ENCODE measurements at regions not wholly inside any gene's neighbourhood (a gene's known extent, or its start where the extent isn't known, plus 50 kb on each side); places are given as distances from the start of the nearest gene placed in this dataset.
"Not testable (repeated sequence)": the region's sequence is repeated elsewhere in the genome, so short reads cannot be mapped to it uniquely, and the experiment has no call there.

DNA sequence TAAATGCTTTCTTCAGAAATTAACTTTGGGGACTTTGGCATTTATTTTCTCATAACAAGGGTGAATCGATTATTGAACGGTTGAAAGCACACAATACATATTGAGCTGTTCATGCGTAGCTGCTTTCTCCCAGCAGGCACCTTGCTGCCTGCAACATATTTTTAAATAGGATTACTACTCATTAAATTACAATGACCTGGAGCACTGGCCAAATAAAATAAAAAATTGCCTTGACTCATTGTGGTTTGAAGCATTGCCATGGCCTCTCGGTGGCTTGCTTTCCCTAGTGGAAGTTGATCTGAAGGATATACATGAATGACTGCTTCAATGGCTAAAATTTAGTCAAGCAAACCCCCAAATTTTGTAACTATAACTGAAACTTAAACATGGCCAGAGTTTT, 181.6 kb upstream of the NUDT12 start:
- DNase-seq: no peak

- DNase-seq: no peak
Observed at GRCh38 chr5:103743421-103743820, 180.8 kb upstream of the NUDT12 start.

DNA sequence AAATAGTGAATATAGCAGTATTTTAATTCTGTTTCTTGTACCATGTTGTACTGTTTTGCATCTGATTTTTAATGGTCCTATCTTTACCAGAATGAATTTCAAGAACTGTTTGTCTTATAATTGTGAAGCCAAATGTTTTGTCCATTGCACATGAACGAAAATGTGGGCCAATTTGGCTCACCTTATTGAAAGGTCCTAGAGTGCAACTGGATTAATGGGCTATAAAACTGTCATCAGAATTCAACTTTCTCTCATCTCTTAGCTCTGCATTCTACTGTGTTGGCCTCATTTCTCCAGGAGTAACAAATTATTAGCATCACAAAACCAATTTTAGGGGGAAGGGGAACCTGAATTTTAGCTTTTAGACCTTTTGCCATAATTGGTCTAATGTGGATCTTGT, 179.4 kb upstream of the NUDT12 start:
- no peak for DNase-seq

DNA sequence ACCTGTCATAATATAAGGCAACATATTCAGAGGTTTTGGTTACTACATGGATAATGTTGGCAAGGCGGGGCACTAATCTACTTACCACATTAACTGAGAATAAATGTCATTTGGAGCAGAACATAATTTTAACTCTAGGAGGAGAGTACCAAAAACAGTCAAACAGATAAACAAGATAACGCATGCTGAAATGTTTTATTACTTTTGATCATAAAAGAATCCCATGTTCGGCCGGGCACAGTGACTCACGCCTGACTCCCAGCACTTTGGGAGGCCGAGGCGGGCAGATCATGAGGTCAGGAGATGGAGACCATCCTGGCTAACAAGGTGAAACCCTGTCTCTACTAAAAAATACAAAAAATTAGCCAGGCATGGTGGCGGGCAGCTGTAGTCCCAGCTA, 173.8 kb upstream of the NUDT12 start:
- DNase-seq: not testable (repeated sequence)

GRCh38 chr5:103724271-103724670, 161.7 kb upstream of the NUDT12 start:
- DNase-seq: no peak

DNA sequence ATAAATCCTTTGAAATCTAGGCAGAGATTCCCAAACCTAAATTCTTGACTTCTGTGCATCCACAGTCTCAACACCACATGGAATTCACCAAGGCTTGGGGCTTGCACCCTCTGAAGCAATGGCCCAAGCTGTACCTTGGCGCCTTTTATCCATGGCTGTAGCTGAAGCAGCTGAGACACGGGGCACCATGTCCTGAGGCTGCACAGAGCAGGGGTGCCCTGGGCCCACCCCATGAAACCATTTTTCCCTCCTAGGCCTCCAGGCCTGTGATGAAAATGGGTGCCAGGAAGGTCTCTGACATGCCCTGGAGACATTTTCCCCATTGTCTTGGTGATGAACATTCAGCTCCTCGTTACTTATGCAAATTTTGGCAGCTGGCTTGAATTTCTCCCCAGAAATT, 158.6 kb upstream of the NUDT12 start:
- no peak for DNase-seq

- no peak for DNase-seq
Observed at GRCh38 chr5:103718108-103718507, 155.5 kb upstream of the NUDT12 start.

DNA sequence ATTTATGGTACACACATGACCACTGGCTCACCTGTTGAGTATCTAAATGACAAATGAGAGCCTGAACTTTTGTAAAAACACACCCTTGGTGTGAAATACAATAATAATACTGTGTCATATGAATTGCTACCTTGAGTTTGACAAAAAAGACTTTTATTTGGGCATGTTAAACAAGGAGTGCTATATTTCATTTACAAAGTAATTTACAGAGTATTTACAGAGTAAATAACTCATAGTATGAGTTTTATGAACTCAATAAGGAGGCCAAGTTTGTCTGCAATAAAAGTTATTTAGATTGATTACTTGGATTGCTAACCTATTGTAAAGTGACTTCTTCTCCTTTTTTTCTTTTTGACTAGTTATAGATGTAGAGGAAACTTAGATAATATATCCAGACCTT, 146.0 kb upstream of the NUDT12 start:
- DNase-seq: no peak

- no peak for DNase-seq
Observed at GRCh38 chr5:103706939-103707682, 144.5 kb upstream of the NUDT12 start.

GRCh38 chr5:103703617-103704016, 141.0 kb upstream of the NUDT12 start:
- no peak for DNase-seq

- no peak for DNase-seq
Observed at GRCh38 chr5:103693517-103693916, 130.9 kb upstream of the NUDT12 start.

- DNase-seq: no peak
Observed at GRCh38 chr5:103690676-103691075, 128.1 kb upstream of the NUDT12 start.

DNA sequence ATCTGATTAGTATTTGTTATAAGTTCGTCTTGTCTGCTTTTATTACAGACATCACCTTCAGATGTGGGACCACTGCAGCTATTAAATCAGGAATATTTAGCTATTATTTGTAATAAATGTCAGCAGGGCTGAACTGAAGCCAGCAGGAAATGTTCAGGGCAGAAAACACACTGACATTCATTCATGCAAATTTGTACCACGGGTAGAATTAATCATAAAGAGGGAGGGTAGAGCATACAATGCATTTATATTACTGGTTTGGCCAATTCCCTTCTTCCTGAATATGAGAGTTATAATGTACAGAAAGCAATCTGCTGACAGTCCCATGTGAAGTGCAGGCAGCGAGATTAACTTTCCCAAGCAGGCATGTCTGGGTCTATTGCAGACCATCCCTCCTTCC, 117.3 kb upstream of the NUDT12 start:
- no peak for DNase-seq

DNA sequence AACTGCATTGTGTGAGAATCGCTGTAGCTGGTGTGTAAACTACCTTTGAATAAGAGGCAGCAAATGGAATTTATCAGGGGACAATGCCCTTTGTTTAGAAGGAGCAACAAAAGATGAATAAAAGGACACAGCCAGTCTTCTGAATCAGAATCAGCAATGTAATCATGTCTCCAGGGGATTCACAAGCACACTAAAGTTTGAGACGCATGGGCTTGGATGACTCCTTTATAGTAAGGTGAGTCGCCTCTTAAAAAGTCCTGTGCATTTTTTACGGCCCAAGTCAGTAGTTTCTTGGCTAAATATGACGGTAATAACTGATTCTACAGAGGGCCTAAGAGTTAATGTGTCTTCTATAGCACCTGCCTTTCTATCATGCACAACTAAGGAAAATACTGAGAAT, 113.6 kb upstream of the NUDT12 start:
- DNase-seq: not testable (repeated sequence)

- no peak for DNase-seq
Observed at GRCh38 chr5:103674739-103675138, 112.2 kb upstream of the NUDT12 start.

GRCh38 chr5:103674251-103674650, 111.7 kb upstream of the NUDT12 start:
- DNase-seq: no peak

GRCh38 chr5:103669615-103670014, 107.0 kb upstream of the NUDT12 start:
- DNase-seq: no peak

DNA sequence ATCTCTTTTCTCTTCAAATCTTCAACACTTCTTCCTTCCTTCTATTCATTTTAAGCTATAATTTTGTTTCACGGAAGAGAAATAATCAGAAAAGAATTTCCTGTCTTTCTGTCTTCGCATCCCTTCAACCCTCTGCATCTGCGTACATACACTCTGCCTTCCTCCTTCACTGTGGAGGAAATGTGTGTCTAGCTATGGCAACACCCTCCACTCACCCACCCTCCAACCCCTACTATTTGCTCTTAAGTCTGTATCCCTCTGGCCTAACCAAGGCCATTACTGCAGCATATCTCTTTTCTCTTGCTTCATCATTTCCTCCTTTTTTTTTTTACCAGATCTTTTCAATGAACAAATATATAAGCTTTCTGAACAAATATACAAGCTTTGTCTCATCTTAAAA, 105.7 kb upstream of the NUDT12 start:
- no peak for DNase-seq

DNA sequence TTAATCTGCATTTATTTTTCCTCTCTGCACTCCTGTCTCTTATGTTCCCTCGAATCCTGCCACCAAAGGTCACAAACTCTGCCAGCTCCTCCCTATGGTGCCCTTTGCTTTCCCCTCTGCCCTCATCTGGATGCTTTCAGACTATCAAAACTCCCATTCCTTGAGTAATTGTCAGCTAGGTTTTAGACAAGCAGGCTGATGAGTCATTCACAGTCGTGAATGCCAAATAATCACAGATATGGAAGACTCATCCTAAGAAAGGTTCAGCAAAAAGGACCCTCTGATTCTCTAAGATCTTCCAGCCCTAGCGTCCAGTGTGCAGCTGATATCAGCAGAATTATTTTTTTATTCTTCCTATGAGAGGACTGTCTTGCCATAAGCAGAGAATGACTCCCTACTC, 104.5 kb upstream of the NUDT12 start:
- no peak for DNase-seq

DNA sequence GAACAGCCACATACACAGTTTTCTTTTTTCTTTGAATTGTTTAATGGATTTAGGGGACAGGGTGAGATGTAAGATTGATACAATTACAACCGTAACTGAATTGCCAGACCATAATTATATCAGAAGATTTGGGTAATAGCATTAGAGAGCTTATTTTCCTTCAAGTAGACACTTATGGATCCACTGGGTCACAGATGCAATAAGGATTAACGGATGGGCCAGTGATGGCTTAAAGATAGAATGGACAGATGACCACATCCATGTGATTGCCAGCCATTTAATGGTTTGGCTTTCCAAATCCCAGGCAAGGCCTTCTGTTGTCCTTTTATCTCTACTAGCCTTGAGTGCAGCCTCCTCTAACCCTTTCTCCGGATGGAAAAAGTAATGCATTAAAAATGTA, 94.7 kb upstream of the NUDT12 start:
- no peak for DNase-seq

DNA sequence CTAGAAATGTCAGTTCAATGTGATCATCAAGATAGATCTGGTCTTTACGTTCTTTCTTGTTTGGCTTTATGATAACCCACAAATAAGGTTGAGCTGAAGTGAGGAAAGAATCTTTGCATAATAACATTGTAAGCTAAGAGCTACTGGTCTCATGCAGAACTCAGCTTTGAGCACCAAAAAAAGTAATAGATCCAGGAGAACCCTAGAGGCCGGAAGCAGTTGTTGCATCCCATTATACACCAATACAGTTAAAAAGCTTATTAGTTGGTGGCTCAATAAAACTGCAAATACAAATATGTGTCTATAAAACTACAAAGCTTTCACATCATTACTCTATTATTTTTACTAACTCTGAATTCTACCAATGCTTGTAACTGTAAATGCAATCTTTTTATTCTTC, 85.5 kb upstream of the NUDT12 start:
- DNase-seq: no peak

DNA sequence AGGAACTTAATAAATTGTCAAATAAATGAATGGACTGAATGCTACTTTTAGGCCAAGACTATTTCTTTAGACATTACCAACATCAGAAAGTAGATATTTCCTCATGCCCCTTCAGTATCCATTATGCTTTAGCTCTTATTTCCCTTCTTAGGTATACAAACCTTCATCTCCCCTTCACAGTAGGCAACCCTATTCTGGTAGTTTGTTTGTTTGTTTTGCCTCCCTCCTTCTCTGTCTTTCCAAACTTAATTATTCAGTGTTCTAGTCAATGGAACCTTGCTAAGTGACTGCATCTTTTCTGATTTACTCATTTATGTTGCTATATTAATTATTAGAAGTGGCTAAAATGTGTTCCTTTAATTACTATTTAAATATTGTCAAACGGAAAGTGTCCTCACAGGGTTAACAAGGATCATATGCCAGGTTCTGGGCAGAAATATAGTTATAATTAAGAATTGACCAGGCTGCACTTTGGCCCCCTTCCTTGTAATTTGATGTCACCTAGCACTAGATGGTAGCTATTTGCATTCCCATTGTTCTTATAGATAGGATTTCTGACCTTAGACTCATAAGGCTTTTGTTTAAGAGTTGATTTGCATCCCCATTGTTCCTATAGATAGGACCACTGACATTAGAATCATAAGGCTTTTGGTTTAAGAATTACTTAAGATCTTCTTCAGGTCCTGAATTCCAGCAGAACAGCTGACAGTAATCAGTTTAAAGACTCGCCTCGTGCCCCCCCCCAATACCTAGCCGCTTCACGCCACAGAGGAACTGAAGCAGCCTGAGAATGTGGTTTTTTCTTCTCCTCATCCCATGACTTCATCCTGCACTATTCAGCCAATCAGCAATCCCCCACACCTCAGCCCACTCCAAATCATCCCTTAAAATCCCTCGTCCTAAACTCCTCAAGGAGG, 84.4 kb upstream of the NUDT12 start:
- no peak for DNase-seq

DNA sequence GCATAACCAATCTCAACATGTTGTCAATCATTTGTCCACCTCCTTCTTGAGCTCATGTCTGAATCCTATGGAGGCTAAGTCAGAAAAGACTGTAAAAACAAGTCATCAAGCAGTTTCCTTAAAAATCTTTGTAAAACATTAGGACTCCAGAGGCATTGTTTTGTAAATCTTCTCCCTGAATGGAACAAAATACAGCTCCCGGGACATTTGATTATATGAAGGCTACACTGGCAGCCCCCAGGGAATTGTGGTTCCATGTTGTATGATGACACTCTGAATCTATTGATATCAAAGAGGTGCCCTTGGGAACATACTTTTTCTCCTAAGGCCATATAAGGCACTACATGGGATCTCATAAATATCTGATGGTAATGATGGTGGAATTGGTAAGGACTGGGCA, 83.2 kb upstream of the NUDT12 start:
- DNase-seq: no peak
